ENCODE measurements at regions not wholly inside any gene's neighbourhood (a gene's known extent, or its start where the extent isn't known, plus 50 kb on each side); places are given as distances from the start of the nearest gene placed in this dataset.

GRCh38 chr2:58515827-58516573, 274.9 kb upstream of the FANCL start:
- FAIRE-seq = no peak

DNA sequence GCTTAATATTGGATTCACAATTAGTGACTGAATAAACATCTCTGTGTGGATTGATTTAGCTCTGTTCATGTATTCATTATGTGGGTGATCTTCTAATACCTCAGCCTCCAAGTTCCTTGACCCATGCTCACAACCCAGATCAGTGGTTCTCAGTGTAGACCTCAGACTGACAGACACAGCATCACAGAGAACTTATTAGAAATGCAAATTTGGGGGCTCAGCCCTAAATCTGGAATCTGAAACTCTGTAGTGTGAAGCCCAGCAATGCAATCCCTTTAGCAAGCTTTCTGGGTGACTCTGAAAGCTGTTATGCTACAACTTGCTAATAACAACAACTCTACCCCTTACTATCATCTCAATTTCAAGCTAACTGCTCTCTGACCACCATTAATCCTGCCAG, 273.1 kb upstream of the FANCL start:
- Histone ChIP-seq H3K36me3 (ENCODE audit: control insufficient read depth in 3 of 3, insufficient read depth in 2 of 3, low read depth in 1 of 3, low read length in 3 of 3) (no peaks in the 10 kb centered on the region), H3K4me1 (ENCODE audit: control insufficient read depth in 3 of 3, insufficient read depth in 2 of 3, low read depth in 1 of 3, low read length in 2 of 3) (no peaks in the 10 kb centered on the region), H3K27ac (ENCODE audit: low read depth in 1 of 3, low read length in 2 of 3) (no peak overlapping the region), H3K9me3 (ENCODE audit: control insufficient read depth in 2 of 2, insufficient read depth in 1 of 2, low read depth in 1 of 2, low read length in 1 of 2) (no peaks in the 10 kb centered on the region), H3K4me3 (ENCODE audit: low read depth in 1 of 3, low read length in 3 of 3) (no peak overlapping the region), H3K27me3 (ENCODE audit: control insufficient read depth in 3 of 3, insufficient read depth in 3 of 3, low read length in 3 of 3) (no peaks in the 10 kb centered on the region)
- DNase-seq (no peak), FAIRE-seq (no peak)

More at GRCh38 chr2:58515827-58516573, 274.9 kb upstream of the FANCL start:
- Histone ChIP-seq H3K9me3 (ENCODE audit: control insufficient read depth in 2 of 2, insufficient read depth in 1 of 2, low read depth in 1 of 2, low read length in 1 of 2) (no peaks in the 10 kb centered on the region), H3K4me1 (ENCODE audit: control insufficient read depth in 3 of 3, insufficient read depth in 2 of 3, low read depth in 1 of 3, low read length in 2 of 3) (no peaks in the 10 kb centered on the region), H3K27me3 (ENCODE audit: control insufficient read depth in 3 of 3, insufficient read depth in 3 of 3, low read length in 3 of 3) (no peaks in the 10 kb centered on the region), H3K27ac (ENCODE audit: low read depth in 1 of 3, low read length in 2 of 3) (no peak overlapping the region), H3K4me3 (ENCODE audit: low read depth in 1 of 3, low read length in 3 of 3) (no peak overlapping the region), H3K36me3 (ENCODE audit: control insufficient read depth in 3 of 3, insufficient read depth in 2 of 3, low read depth in 1 of 3, low read length in 3 of 3) (no peaks in the 10 kb centered on the region)
- DNase-seq = no peak
- 93 to 96% (median 95%) methylated on average over 2 of the region's 2 CpGs for WGBS, 3 donors

GRCh38 chr2:58512878-58513277, 271.8 kb upstream of the FANCL start:
- Histone ChIP-seq H3K36me3 (ENCODE audit: control insufficient read depth in 3 of 3, insufficient read depth in 2 of 3, low read depth in 1 of 3, low read length in 3 of 3) (no peaks in the 10 kb centered on the region), H3K9me3 (ENCODE audit: control insufficient read depth in 2 of 2, insufficient read depth in 1 of 2, low read depth in 1 of 2, low read length in 1 of 2) (no peaks in the 10 kb centered on the region), H3K27ac (ENCODE audit: low read depth in 1 of 3, low read length in 2 of 3) (no peak overlapping the region), H3K4me1 (ENCODE audit: control insufficient read depth in 3 of 3, insufficient read depth in 2 of 3, low read depth in 1 of 3, low read length in 2 of 3) (no peaks in the 10 kb centered on the region), H3K27me3 (ENCODE audit: control insufficient read depth in 3 of 3, insufficient read depth in 3 of 3, low read length in 3 of 3) (no peaks in the 10 kb centered on the region), H3K4me3 (ENCODE audit: low read depth in 1 of 3, low read length in 3 of 3) (no peak overlapping the region)
- DNase-seq = no peak
- 85 to 95% (median 88%) methylated on average over 1 of the region's 1 CpG for WGBS, 3 donors
- no peak for FAIRE-seq

GRCh38 chr2:58508006-58508405, 266.9 kb upstream of the FANCL start:
- FAIRE-seq (no peak), DNase-seq (no peak)
- Histone ChIP-seq H3K4me1 (ENCODE audit: control insufficient read depth in 3 of 3, insufficient read depth in 2 of 3, low read depth in 1 of 3, low read length in 2 of 3) (no peaks in the 10 kb centered on the region), H3K9me3 (ENCODE audit: control insufficient read depth in 2 of 2, insufficient read depth in 1 of 2, low read depth in 1 of 2, low read length in 1 of 2) (no peaks in the 10 kb centered on the region), H3K27me3 (ENCODE audit: control insufficient read depth in 3 of 3, insufficient read depth in 3 of 3, low read length in 3 of 3) (no peaks in the 10 kb centered on the region), H3K36me3 (ENCODE audit: control insufficient read depth in 3 of 3, insufficient read depth in 2 of 3, low read depth in 1 of 3, low read length in 3 of 3) (no peaks in the 10 kb centered on the region), H3K4me3 (ENCODE audit: low read depth in 1 of 3, low read length in 3 of 3) (no peak overlapping the region), H3K27ac (ENCODE audit: low read depth in 1 of 3, low read length in 2 of 3) (no peak overlapping the region)
- WGBS, 3 donors = 63 to 83% (median 82%) methylated on average over 4 of the region's 4 CpGs

DNA sequence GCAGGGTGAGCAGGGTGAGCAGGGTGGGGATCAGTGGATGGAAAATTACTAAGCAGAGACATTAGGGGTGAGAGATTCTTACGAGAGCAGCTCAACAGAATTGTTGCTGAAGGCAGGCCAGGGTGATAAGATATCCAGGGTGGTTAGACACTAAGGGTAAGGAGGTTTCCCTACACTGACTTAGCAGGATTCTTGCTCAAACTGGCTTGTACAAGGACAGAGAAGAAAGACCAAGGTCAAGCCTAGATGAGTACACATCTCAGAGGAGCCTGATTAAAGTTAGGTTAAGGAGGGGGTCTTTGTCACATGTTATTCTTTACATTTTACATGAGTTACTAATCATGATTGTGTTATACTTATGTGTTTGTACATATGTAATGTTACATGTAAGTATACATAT, 262.8 kb upstream of the FANCL start:
- no peak for FAIRE-seq
- 78 to 88% (median 83%) methylated on average over 1 of the region's 1 CpG for WGBS, 3 donors

DNA sequence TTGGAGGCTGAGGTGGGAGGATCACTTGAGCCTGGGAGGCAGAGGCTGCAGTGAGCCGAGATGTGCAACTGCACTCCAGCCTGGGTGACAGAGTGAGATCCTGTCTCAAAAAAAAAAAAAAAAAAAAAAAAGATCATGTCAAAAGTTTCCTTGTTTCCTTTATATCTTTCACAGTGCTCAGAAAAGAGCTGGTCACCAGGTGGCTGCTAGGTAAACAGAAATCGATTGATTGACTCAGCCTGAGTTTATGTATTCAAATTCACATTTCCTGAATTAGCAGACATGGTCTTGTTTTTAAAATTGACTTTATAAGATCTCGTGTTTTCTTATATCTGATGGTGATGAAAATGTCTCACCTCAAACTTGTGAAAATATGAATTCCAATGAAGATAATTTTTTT, 261.8 kb upstream of the FANCL start:
- Histone ChIP-seq H3K27ac (ENCODE audit: low read depth in 1 of 3, low read length in 2 of 3) (no peak overlapping the region), H3K4me3 (ENCODE audit: low read depth in 1 of 3, low read length in 3 of 3) (no peak overlapping the region), H3K36me3 (ENCODE audit: control insufficient read depth in 3 of 3, insufficient read depth in 2 of 3, low read depth in 1 of 3, low read length in 3 of 3) (no peaks in the 10 kb centered on the region), H3K27me3 (ENCODE audit: control insufficient read depth in 3 of 3, insufficient read depth in 3 of 3, low read length in 3 of 3) (no peaks in the 10 kb centered on the region), H3K9me3 (ENCODE audit: control insufficient read depth in 2 of 2, insufficient read depth in 1 of 2, low read depth in 1 of 2, low read length in 1 of 2) (no peaks in the 10 kb centered on the region), H3K4me1 (ENCODE audit: control insufficient read depth in 3 of 3, insufficient read depth in 2 of 3, low read depth in 1 of 3, low read length in 2 of 3) (no peaks in the 10 kb centered on the region)
- FAIRE-seq (no peak), DNase-seq (no peak)
- 40 to 59% (median 48%) methylated on average over 3 of the region's 3 CpGs for WGBS, 3 donors

More for the DNA sequence above, 262.8 kb upstream of the FANCL start:
- Histone ChIP-seq H3K36me3 (ENCODE audit: control insufficient read depth in 3 of 3, insufficient read depth in 2 of 3, low read depth in 1 of 3, low read length in 3 of 3) (no peaks in the 10 kb centered on the region), H3K27ac (ENCODE audit: low read depth in 1 of 3, low read length in 2 of 3) (no peak overlapping the region), H3K9me3 (ENCODE audit: control insufficient read depth in 2 of 2, insufficient read depth in 1 of 2, low read depth in 1 of 2, low read length in 1 of 2) (no peaks in the 10 kb centered on the region), H3K27me3 (ENCODE audit: control insufficient read depth in 3 of 3, insufficient read depth in 3 of 3, low read length in 3 of 3) (no peaks in the 10 kb centered on the region), H3K4me3 (ENCODE audit: low read depth in 1 of 3, low read length in 3 of 3) (no peak overlapping the region), H3K4me1 (ENCODE audit: control insufficient read depth in 3 of 3, insufficient read depth in 2 of 3, low read depth in 1 of 3, low read length in 2 of 3) (no peaks in the 10 kb centered on the region)
- DNase-seq = no peak

GRCh38 chr2:58501371-58502160, 260.4 kb upstream of the FANCL start:
- no peaks in the 10 kb centered on the region for H3K27me3 ChIP-seq (ENCODE audit: control insufficient read depth in 3 of 3, insufficient read depth in 3 of 3, low read length in 3 of 3)
- H3K4me1 ChIP-seq (ENCODE audit: control insufficient read depth in 3 of 3, insufficient read depth in 2 of 3, low read depth in 1 of 3, low read length in 2 of 3) = no peaks in the 10 kb centered on the region
- WGBS, 3 donors = 78 to 84% (median 81%) methylated on average over 11 of the region's 11 CpGs
- DNase-seq (no peak), FAIRE-seq (no peak)
- H3K4me3 ChIP-seq (ENCODE audit: low read depth in 1 of 3, low read length in 3 of 3) = no peak overlapping the region
- no peaks in the 10 kb centered on the region for H3K36me3 ChIP-seq (ENCODE audit: control insufficient read depth in 3 of 3, insufficient read depth in 2 of 3, low read depth in 1 of 3, low read length in 3 of 3)
- no peaks in the 10 kb centered on the region for H3K9me3 ChIP-seq (ENCODE audit: control insufficient read depth in 2 of 2, insufficient read depth in 1 of 2, low read depth in 1 of 2, low read length in 1 of 2)
- no peak overlapping the region for H3K27ac ChIP-seq (ENCODE audit: low read depth in 1 of 3, low read length in 2 of 3)

DNA sequence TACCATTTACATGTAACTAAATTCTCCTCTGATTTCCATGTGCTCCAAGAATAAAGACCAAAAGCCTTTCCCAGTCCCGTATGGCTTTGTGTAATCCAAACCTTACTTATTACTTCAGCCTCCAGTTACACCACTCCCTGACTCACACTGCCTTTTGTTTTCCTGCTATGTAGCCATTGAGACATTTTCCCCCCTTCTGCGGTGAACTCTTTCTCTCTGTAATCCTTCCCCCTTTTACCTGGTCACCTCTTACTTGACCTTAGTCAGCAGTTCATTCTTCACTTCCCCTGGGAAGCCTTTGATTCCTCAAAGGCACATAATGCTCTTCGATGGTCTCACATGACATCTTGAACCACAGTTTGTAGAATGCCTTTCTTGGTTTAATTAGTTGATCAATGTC, 256.0 kb upstream of the FANCL start:
- Histone ChIP-seq H3K27ac (ENCODE audit: low read depth in 1 of 3, low read length in 2 of 3) (no peak overlapping the region), H3K36me3 (ENCODE audit: control insufficient read depth in 3 of 3, insufficient read depth in 2 of 3, low read depth in 1 of 3, low read length in 3 of 3) (no peaks in the 10 kb centered on the region), H3K4me1 (ENCODE audit: control insufficient read depth in 3 of 3, insufficient read depth in 2 of 3, low read depth in 1 of 3, low read length in 2 of 3) (no peaks in the 10 kb centered on the region), H3K27me3 (ENCODE audit: control insufficient read depth in 3 of 3, insufficient read depth in 3 of 3, low read length in 3 of 3) (no peaks in the 10 kb centered on the region), H3K4me3 (ENCODE audit: low read depth in 1 of 3, low read length in 3 of 3) (no peak overlapping the region), H3K9me3 (ENCODE audit: control insufficient read depth in 2 of 2, insufficient read depth in 1 of 2, low read depth in 1 of 2, low read length in 1 of 2) (no peaks in the 10 kb centered on the region)
- WGBS, 3 donors = 56 to 76% (median 68%) methylated on average over 3 of the region's 3 CpGs
- DNase-seq (no peak), FAIRE-seq (no peak)

Data from small intestine (tissue), 7 donors.